ENCODE measurements at regions not wholly inside any gene's neighbourhood (a gene's known extent, or its start where the extent isn't known, plus 50 kb on each side); places are given as distances from the start of the nearest gene placed in this dataset.
"Not testable (repeated sequence)": the region's sequence is repeated elsewhere in the genome, so short reads cannot be mapped to it uniquely, and the experiment has no call there.

DNA sequence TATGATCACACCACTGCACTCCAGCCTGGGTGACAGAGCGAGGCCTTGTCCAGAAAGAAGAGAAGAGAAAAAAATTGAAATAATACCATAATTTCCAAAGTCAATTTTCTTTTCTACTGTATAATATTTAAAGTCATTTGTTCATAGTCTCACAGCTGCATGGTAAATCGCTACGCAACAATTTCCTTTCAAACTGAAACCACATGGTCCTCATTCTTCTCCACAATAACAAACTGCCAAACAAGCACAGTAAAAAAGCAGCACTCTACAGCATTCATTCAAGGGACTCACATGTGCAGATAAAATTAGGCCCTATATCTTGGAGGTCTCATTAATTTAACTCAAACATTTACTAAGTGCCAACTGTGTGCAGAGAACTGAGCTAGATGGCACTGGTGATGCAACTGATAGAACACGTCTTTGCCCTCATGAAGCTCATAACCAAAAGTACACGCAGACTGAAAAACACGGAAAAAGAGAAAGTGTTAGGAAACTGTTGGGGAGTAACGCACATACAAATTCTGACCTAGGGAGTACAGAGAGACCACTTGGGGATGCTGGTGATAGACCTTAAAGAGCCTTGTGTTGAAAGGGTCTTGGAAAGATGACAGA lies 68.4 kb upstream of the SRRM3 start:
- H3K4me3 Mint-ChIP-seq, result peak overlapping the region; percentile 1
- POLR2A ChIA-PET, result no interaction called here

GRCh38 chr7:76133839-76134238 lies 67.9 kb upstream of the SRRM3 start:
- DNase-seq (no peak), ATAC-seq (no peak)
- ChIA-PET CTCF (no interaction called here), POLR2A (no interaction called here)
- TF ChIP-seq, protein P1, sequence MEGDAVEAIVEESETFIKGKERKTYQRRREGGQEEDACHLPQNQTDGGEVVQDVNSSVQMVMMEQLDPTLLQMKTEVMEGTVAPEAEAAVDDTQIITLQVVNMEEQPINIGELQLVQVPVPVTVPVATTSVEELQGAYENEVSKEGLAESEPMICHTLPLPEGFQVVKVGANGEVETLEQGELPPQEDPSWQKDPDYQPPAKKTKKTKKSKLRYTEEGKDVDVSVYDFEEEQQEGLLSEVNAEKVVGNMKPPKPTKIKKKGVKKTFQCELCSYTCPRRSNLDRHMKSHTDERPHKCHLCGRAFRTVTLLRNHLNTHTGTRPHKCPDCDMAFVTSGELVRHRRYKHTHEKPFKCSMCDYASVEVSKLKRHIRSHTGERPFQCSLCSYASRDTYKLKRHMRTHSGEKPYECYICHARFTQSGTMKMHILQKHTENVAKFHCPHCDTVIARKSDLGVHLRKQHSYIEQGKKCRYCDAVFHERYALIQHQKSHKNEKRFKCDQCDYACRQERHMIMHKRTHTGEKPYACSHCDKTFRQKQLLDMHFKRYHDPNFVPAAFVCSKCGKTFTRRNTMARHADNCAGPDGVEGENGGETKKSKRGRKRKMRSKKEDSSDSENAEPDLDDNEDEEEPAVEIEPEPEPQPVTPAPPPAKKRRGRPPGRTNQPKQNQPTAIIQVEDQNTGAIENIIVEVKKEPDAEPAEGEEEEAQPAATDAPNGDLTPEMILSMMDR (IDR thresholded peaks at IDR 0.05), result no peak
- Mint-ChIP-seq H3K36me3 (ENCODE audit: low read depth) (no peaks in the 10 kb centered on the region), H3K27ac (no peak overlapping the region), H3K4me3 (no peak overlapping the region), H3K4me1 (ENCODE audit: low read depth) (peaks cover 11% of the 10 kb centered on the region), H3K9me3 (no peaks in the 10 kb centered on the region), H3K27me3 (peaks cover 9% of the 10 kb centered on the region)
- intact Hi-C loops (cut with micrococcal nuclease), result no loop called here

More for the DNA sequence above, 68.4 kb upstream of the SRRM3 start:
- H3K9me3 Mint-ChIP-seq, result no peaks in the 10 kb centered on the region
- H3K27ac Mint-ChIP-seq, result peak overlapping the region; percentile 8
- CTCF ChIA-PET, result no interaction called here
- TF ChIP-seq, protein P1 (IDR thresholded peaks at IDR 0.05), result no peak
- H3K36me3 Mint-ChIP-seq (ENCODE audit: low read depth), result no peaks in the 10 kb centered on the region
- intact Hi-C loops (cut with micrococcal nuclease), result no loop called here
- DNase-seq (no peak), ATAC-seq (peak; percentile 10)
- peaks cover 11% of the 10 kb centered on the region for H3K4me1 Mint-ChIP-seq (ENCODE audit: low read depth)
- H3K27me3 Mint-ChIP-seq, result peaks cover 9% of the 10 kb centered on the region

- ATAC-seq; H3K27ac Mint-ChIP-seq; H3K36me3 Mint-ChIP-seq (ENCODE audit: low read depth); intact Hi-C loops (cut with micrococcal nuclease); H3K4me3 Mint-ChIP-seq; POLR2A ChIA-PET; H3K27me3 Mint-ChIP-seq; DNase-seq; H3K9me3 Mint-ChIP-seq; CTCF ChIA-PET: not testable (repeated sequence)
- peaks cover 11% of the 10 kb centered on the region for H3K4me1 Mint-ChIP-seq (ENCODE audit: low read depth)
These were observed 66.4 kb upstream of the SRRM3 start for GRCh38 chr7:76135263-76135662.

GRCh38 chr7:76138577-76139313 lies 63.0 kb upstream of the SRRM3 start:
- CTCF ChIA-PET, result interaction anchor here (0.6 to 1.4 kb wide), 2 partner anchors 39 to 124 kb away, joined by 3 to 7 read pairs; no protein-coding TSS in a partner anchor
- H3K27me3 Mint-ChIP-seq; intact Hi-C loops (cut with micrococcal nuclease); H3K27ac Mint-ChIP-seq; H3K4me1 Mint-ChIP-seq (ENCODE audit: low read depth); DNase-seq; ATAC-seq; POLR2A ChIA-PET; H3K9me3 Mint-ChIP-seq; H3K36me3 Mint-ChIP-seq (ENCODE audit: low read depth); H3K4me3 Mint-ChIP-seq: not testable (repeated sequence)

- peaks cover under 1% of the 10 kb centered on the region for H3K4me1 Mint-ChIP-seq (ENCODE audit: low read depth)
- H3K27ac Mint-ChIP-seq, result no peak overlapping the region
- ATAC-seq, result no peak
- CTCF ChIA-PET, result interaction anchor here (0.6 to 1.4 kb wide), 2 partner anchors 38 to 123 kb away, joined by 3 to 7 read pairs; no protein-coding TSS in a partner anchor
- POLR2A ChIA-PET, result no interaction called here
- no peak overlapping the region for H3K4me3 Mint-ChIP-seq
- no peaks in the 10 kb centered on the region for H3K9me3 Mint-ChIP-seq
- H3K36me3 Mint-ChIP-seq (ENCODE audit: low read depth), result no peaks in the 10 kb centered on the region
- TF ChIP-seq, protein P1 (IDR thresholded peaks at IDR 0.05), result no peak
- H3K27me3 Mint-ChIP-seq, result no peaks in the 10 kb centered on the region
- no peak for DNase-seq
- intact Hi-C loops (cut with micrococcal nuclease), result no loop called here
These were observed 62.0 kb upstream of the SRRM3 start for GRCh38 chr7:76139670-76140069.

DNA sequence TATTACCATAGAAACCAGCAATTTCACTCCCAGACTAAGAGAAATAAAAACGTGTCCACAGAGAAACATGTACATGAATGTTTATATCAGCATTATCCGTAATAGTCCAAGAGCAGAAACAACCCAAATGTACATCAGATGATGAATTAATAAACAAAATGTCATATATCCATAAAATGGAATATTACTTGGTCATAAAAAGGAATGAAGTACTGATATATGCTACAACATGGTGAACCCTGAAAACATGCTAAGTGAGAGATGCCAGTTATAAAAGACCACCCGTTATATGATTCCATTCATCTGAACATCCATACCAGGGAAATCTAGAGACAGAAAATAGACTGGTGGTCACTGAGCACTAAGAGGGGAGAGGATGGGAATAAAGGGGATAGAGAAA lies 61.4 kb upstream of the SRRM3 start:
- H3K36me3 Mint-ChIP-seq (ENCODE audit: low read depth); DNase-seq; H3K27ac Mint-ChIP-seq; CTCF ChIA-PET; H3K4me1 Mint-ChIP-seq (ENCODE audit: low read depth); H3K27me3 Mint-ChIP-seq; H3K4me3 Mint-ChIP-seq; intact Hi-C loops (cut with micrococcal nuclease); POLR2A ChIA-PET; H3K9me3 Mint-ChIP-seq; ATAC-seq: not testable (repeated sequence)

Data from activated CD8-positive, alpha-beta T cell treated with anti-CD3 and anti-CD28 coated beads for 36 hours (primary cell).